ENCODE measurements at regions not wholly inside any gene's neighbourhood (a gene's known extent, or its start where the extent isn't known, plus 50 kb on each side); places are given as distances from the start of the nearest gene placed in this dataset.

DNA sequence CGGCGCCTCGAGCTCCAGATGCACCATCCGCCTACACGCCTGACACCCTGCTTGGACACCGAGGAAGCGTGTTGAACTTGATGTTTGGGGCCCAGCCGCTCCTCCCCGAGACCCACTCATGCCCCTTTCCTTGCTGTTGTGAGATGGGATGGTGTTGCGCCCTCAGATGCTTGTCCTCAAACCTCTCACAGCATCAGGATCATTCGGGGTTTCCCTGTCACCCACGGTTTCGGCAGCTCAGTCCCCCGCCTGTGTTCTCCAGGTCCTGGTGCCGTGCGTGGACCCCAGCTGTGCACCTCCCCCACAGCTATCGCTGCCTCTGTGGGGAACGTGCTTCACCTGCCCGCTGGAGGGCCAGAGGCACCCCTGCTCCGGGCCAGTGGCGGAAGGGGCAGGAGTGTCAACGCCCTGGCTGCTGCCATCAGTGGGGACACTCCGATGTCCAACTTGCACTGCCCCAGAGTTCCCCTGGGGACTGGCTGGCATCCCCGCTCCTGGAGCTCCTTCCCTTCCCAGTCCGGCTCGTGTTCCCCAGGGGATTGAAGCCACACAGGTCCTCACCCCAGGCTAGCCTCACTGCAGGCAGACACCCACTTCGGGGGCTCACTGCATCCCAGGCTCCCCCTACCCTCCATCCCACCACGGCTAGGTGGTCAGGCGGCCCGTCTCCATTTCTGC is 82.3 kb upstream of the ADRA2C start:
- no peak for DNase-seq
- TF ChIP-seq GATA1 (IDR thresholded peaks at IDR 0.05; ENCODE audit: low read depth, low read length) (no peak), POLR2A (IDR thresholded peaks at IDR 0.05; ENCODE audit: low read length) (no peak)

DNA sequence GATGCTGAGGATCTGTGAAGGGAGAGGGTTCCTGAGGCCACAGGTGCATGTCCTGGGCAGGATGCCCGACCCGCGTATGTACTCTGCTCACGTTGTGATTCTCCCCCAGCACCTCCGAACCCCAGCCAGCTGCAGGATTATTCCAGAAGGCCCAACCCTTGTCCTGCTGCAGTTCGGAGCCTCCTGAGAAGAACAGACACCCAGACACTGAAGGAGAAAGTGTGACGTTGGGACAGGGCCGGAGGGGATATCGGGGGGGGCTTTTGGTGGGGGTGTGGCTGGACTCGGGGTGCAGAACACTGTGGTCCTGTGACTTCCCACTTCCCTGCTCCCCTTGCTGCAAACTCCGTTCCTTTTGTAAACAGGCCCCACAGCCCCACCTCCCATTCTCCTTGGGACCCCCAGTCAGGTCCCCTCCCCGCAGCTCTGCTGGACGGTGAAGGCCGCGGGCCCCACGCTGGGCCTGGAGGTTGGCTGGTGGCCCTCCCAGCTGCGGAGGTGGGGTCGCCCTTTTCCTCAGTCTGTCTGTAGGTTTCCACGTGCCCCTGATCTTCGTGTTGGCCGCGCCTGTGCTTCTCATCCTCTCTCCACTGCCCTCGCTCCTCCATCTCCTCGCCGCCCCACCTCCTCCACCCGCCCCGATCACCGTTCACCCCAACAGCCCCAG is 83.0 kb upstream of the ADRA2C start:
- TF ChIP-seq POLR2A (IDR thresholded peaks at IDR 0.05; ENCODE audit: low read length) (no peak), GATA1 (IDR thresholded peaks at IDR 0.05; ENCODE audit: low read depth, low read length) (no peak)

DNA sequence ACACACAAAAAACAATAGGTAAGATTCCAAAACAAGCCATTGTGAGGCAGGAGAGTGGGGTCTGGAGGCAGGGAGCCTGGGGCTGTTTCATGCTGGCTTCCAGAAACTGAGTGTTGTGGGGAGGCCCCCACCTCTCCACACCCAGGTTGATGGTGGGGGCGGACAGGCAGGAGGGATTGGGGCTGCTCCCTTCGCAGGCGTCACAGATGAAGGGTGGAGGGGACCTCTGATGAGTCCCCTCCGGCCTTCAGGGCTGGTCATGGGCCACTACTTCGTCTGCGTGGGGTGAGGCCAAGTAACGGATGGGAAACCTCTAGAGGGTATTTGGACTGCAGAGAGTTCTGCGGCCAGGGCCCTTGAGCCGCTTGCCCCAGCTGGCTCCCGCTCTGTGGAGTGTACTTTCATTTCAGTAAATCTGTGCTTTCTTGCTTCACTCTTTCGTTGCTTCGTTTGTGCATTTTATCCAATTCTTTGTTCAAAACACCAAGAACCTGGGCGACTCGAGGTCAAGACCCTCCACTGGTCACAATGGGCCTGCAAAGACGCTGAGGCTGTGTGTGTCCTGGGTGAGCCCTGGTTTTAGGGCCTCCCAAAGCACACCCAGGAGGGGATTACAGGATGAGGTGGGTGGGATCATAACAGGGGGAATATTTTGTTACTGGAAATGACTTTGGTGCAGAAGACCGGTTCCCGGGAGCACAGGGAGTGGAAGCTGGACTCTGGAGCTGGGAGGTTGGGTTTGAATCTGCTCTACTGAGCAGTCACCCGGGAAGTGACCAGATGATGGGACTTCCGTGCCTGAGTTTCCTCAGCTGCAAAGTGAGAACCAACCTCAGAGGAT is 83.7 kb upstream of the ADRA2C start:
- no peak for DNase-seq
- no peak for TF ChIP-seq GATA1 (IDR thresholded peaks at IDR 0.05; ENCODE audit: low read depth, low read length)
- no peak for TF ChIP-seq POLR2A (IDR thresholded peaks at IDR 0.05; ENCODE audit: low read length)

More for the DNA sequence above, 83.0 kb upstream of the ADRA2C start:
- no peak for DNase-seq

DNA sequence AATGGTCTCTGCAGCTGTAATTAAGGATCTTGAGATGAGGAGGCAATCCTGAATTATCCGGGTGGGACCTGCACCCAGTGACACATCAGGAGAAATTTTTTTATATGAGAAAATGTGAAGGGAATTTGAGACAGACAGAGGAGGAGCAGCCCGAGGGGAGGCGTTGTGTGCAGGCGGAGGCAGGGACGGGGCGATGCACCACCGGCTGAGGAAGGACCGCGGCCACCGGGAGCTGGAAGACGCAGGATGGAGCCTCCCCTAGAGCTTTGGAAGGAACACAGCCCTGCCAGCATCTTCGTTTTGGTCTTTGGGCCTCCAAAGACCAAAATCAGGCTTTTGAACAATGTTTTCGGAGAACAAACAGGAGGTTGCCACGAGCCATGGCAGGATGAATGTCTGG is 85.0 kb upstream of the ADRA2C start:
- no peak for DNase-seq
- no peak for TF ChIP-seq GATA1 (IDR thresholded peaks at IDR 0.05; ENCODE audit: low read depth, low read length)

DNA sequence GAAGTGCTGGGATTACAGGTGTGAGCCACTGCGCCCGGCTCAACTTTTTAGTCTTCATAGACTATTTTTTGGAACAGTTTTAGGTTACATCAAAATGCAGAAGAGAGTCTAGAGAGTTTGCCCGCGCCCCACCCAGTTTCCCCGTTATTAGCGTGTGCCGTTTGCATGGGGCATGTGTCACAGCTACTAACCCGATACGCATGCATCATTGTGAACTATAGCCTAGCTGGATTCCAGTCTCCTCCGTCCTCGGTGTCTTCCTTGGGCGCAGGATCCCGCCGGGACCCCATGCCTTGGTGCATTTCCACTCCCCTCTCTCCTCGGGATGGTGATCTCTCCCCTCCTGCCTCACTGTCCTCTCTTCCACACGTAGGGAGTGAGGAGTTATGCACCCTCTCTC is 85.5 kb upstream of the ADRA2C start:
- no peak for TF ChIP-seq GATA1 (IDR thresholded peaks at IDR 0.05; ENCODE audit: low read depth, low read length)
- no peak for TF ChIP-seq POLR2A (IDR thresholded peaks at IDR 0.05; ENCODE audit: low read length)
- DNase-seq = no peak

DNA sequence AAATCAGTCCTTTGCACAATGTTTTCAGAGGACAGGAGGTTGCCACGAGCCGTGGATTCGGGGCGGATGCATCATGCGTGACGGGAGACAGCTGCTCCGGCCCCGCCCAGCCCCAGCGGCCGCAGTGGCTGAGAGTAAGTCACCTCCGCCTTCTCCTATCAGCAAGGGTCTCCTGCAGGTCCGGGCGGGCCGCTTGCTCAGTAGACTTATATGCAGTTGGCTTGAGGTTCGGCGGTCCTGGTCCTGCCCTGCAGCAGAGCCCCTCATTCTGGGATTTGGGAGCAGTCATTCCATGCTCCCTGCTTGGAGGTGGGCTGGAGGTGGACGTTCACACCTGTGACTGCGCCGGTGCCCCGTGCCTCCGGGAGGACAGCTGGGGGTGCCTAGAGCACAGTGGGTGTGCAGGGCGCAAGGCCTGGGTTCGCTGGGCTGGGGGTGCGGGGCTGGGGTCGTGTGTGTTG is 86.3 kb upstream of the ADRA2C start:
- DNase-seq = no peak
- TF ChIP-seq GATA1 (IDR thresholded peaks at IDR 0.05; ENCODE audit: low read depth, low read length) (no peak), POLR2A (IDR thresholded peaks at IDR 0.05; ENCODE audit: low read length) (no peak)

DNA sequence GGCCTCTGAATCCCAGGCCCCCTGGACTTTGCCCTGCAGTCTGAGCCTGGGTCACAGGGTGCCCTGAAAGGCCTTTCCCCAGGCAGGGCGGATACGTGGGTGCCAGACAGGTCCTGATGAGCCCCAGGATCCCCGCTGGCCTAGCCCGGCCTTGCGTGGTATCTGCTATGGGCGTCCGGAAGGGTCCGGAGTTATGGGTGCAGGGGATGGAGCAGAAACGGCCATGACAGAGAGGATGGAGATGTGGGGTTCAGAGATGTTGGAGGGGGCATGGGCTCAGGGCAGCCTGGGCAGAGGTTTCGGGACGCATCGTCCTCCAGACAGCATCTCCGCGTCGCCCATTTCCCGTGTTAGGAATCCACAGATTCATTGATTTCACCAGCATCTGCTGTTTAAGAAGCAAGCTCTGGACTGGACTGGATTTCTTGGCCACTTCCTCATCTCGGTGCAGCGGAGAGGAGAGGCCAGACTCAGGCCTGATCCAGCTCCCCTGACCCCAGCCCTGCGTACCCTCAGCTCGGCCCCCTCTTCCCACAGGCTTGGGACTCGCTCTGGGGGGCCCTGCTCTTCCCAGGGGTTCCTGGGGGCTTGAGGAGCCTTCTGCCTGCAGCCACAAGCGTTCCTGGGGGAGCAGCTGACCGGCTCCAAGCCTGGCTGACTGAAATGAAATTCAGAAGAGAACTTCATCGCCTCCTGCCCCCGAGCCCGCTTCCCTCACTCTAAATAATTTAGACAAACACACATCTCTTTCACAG is 86.9 kb upstream of the ADRA2C start:
- DNase-seq = no peak

DNA sequence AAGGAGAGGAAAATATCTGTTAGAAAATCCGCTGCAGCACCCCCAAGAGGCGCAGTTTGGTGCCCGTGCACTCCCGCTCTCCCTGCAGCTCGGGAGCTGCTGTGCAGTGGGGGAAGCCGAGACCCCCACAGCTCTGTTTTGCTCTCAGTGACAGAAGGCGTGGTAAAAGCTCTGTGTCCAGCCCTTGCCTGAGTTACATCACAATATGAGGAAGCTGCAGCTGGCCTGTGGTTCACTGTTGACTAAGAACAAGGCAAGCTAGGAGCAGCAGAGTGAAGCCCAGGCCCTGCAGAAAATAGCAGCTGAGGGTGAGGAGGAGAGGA is 88.5 kb upstream of the ADRA2C start:
- TF ChIP-seq GATA1 (IDR thresholded peaks at IDR 0.05; ENCODE audit: low read depth, low read length) = no peak
- no peak for TF ChIP-seq POLR2A (IDR thresholded peaks at IDR 0.05; ENCODE audit: low read length)
- no peak for DNase-seq

More for the DNA sequence above, 86.9 kb upstream of the ADRA2C start:
- TF ChIP-seq POLR2A (IDR thresholded peaks at IDR 0.05; ENCODE audit: low read length) (no peak), GATA1 (IDR thresholded peaks at IDR 0.05; ENCODE audit: low read depth, low read length) (no peak)

DNA sequence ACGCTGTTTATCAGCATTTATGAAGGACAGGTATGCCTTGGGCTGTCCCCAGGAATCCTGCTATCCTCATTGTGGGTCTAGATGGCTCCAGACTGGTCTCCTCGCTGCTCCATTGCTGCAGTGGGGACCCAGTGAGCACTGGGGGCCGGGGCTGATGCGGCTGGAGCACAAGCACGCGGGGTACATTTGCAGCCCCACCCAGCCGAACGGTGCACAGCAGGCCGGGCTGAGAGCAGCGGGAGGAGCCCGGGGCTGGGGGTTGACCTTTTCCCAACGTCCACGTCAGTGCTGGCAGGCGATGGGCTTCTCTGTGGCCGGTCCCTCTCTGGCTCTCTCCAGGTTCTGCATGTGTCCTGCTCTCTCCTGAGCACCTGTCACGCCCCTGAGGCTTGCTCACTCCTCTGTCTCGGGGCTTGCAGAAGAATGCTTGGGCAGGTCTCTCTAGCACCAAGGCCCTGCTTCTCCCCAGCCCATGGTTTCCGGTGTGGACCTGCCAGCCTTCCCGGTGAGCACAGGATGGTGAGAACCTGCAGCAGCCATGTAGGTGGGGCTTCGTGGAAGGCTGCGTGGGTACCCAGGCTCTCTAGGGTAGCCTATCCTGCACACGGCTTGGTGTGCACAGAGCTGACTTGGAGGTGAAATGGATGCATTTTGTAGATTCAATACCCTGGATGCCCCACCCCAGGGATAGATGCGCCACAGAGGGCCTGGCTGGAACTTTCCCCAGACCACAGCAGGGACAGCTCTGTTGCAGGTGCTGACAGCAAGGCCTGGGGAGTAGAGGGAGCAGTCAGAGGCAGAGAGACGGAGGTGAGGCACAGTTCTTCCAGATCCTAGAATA is 89.1 kb upstream of the ADRA2C start:
- TF ChIP-seq GATA1 (IDR thresholded peaks at IDR 0.05; ENCODE audit: low read depth, low read length) = no peak
- TF ChIP-seq POLR2A (IDR thresholded peaks at IDR 0.05; ENCODE audit: low read length) = no peak

DNA sequence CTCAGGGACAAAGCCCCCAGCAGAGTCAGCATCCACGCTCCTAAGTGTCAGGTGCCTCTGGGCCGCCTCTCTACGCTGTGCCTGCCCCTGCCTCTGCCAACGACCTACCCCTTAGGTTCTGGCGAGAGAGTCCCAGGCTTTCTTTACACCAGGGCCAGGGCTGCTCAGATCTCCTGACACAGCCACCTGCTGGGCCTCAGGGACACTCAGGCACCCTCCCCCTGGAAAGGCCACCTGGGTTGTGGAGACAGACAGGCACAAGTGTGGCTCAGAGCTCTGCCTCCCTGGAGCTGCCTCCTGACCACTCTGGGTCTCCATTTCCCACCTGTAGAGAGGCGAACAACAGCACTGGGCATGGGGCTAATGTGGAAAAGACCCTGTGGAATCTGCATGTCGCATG is 90.0 kb upstream of the ADRA2C start:
- DNase-seq = no peak
- no peak for TF ChIP-seq GATA1 (IDR thresholded peaks at IDR 0.05; ENCODE audit: low read depth, low read length)
- TF ChIP-seq POLR2A (IDR thresholded peaks at IDR 0.05; ENCODE audit: low read length) = no peak

More for the DNA sequence above, 89.1 kb upstream of the ADRA2C start:
- no peak for DNase-seq

DNA sequence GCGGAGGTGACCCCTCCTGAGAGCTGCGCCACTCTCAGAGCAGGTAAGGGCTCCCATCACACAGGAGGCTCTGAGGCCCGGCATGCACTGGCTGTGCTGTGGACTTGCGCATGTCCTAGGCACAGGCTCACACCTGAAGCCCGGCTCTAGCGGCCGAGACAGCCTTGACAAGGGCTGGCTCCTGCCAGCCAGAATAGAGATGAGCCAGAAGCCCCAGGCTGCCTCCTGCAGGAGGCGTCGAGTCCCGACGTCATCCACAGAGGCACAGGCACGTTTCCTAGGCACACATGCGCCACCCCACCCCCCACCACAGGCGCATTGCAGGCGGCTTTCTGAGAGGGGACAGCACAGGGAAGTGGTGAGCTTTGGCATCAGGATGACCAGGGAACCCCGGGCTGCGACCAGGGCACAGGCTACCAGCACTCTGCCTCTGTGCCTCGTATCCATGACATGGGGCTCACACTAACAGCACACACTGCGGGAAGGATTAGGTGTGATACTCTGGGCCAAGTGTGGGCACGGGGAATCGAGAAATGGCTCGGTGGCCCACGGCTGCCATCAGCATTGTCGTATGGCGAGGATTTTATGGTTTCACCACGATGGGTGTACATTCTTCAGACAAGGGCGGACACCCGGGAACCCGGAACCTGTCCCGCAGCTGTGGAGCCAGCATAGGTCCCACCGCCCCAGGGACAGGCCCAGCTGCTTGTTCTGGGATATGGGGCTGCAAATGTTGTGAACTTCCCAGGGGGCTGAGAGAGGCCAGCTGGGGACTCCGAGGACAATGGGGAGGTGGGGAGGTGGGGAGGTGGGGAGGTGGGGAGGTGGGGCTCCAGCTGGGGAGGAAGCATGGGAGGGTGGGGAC is 90.7 kb upstream of the ADRA2C start:
- no peak for TF ChIP-seq GATA1 (IDR thresholded peaks at IDR 0.05; ENCODE audit: low read depth, low read length)
- no peak for TF ChIP-seq POLR2A (IDR thresholded peaks at IDR 0.05; ENCODE audit: low read length)
- no peak for DNase-seq

DNA sequence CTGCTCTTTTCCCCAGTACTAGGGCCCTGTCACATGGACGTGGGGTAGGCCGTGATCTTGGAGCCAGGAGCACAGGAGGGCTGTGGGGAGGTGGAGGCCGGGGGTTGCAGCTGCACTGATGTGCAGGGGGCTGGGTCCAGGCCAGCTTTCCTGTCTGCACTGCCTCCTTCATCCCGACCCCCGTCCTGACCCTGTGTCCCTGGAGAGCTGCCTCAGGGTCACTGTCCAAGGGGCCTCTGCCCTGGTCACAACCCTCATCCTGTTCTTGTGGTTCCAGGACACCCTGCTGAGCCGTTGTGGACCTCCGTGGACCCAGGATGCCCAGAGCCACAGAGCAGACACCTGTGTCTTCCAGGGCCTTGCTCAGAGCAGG is 91.7 kb upstream of the ADRA2C start:
- DNase-seq = no peak
- no peak for TF ChIP-seq POLR2A (IDR thresholded peaks at IDR 0.05; ENCODE audit: low read length)
- no peak for TF ChIP-seq GATA1 (IDR thresholded peaks at IDR 0.05; ENCODE audit: low read depth, low read length)

All from erythroblast (primary cell).